Gastroesophageal sphincter (tissue), 4 donors: ENCODE measurements at regions not wholly inside any gene's neighbourhood (a gene's known extent, or its start where the extent isn't known, plus 50 kb on each side); places are given as distances from the start of the nearest gene placed in this dataset.

Source experiments
- ATAC-seq: fragments of 150-250 bp; one replicate; pipeline ENCODE4 v1.9.1; 2016; ENCODE audit warnings: mild to moderate bottlenecking, moderate library complexity
- H3K27ac ChIP-seq, 4 donors: fragments of 200-600 bp; sonication (generic) in 3 of 4; 1 replicate in 3 of 4; 2 replicates in 1 of 4; pipeline ENCODE4 v1.5.1; 2016 to 2019
- H3K27me3 ChIP-seq: fragments of 200-600 bp; sonication (generic); one replicate; pipeline ENCODE4 v1.5.1; 2019
- H3K36me3 ChIP-seq, 2 donors: fragments of 200-600 bp; sonication (generic); one replicate each; pipeline ENCODE4 v1.5.1; 2019; ENCODE audit warnings: control low read depth in 1 of 2
- H3K4me1 ChIP-seq, 3 donors: fragments of 200-600 bp; sonication (generic); 1 replicate in 2 of 3; 2 replicates in 1 of 3; pipeline ENCODE4 v1.5.1; 2016 to 2019; ENCODE audit warnings: control low read depth in 2 of 3
- H3K4me3 ChIP-seq, 2 donors: fragments of 200-600 bp; sonication (generic); one replicate each; pipeline ENCODE4 v1.5.1; 2019; ENCODE audit warnings: mild to moderate bottlenecking in 1 of 2, moderate library complexity in 1 of 2
- H3K9me3 ChIP-seq, 3 donors: fragments of 200-600 bp; sonication (generic); one replicate each; pipeline ENCODE4 v1.5.1; 2017 to 2019; ENCODE audit warnings: control low read depth in 2 of 3
- EP300 ChIP-seq: sonication (generic); formaldehyde crosslinking; IDR thresholded peaks from one replicate; pipeline ENCODE4 v1.6.1; 2017; ENCODE audit warnings: antibody characterized with exemption, mild to moderate bottlenecking
- POLR2A ChIP-seq, 2 donors: fragments of 450-650 bp; IDR thresholded peaks; one replicate each; pipeline ENCODE4 v1.6.1; 2017; ENCODE audit warnings: antibody characterized with exemption in 2 of 2, mild to moderate bottlenecking in 2 of 2, moderate library complexity in 1 of 2
- POLR2AphosphoS5 ChIP-seq: sonication (generic); formaldehyde crosslinking; IDR thresholded peaks from one replicate; pipeline ENCODE4 v1.6.1; 2017; ENCODE audit warnings: antibody characterized with exemption
- WGBS, 2 donors: methylation state at CpG; one replicate each; pipeline ENCODE4 v1.1.5; 2018; ENCODE audit warnings: low coverage in 1 of 2; 5-methylcytosine and 5-hydroxymethylcytosine counted together
- TF ChIP-seq, protein P1 (sequence below), 4 experiments: fragments of 200-600 bp in 2 of 4; fragments of 450-650 bp in 2 of 4; sonication (generic) in 1 of 4; IDR thresholded peaks; one replicate each; pipeline ENCODE4 v1.5.1; 2017 to 2019; ENCODE audit warnings: antibody characterized with exemption in 4 of 4, mild to moderate bottlenecking in 2 of 4, moderate library complexity in 2 of 4

DNA sequence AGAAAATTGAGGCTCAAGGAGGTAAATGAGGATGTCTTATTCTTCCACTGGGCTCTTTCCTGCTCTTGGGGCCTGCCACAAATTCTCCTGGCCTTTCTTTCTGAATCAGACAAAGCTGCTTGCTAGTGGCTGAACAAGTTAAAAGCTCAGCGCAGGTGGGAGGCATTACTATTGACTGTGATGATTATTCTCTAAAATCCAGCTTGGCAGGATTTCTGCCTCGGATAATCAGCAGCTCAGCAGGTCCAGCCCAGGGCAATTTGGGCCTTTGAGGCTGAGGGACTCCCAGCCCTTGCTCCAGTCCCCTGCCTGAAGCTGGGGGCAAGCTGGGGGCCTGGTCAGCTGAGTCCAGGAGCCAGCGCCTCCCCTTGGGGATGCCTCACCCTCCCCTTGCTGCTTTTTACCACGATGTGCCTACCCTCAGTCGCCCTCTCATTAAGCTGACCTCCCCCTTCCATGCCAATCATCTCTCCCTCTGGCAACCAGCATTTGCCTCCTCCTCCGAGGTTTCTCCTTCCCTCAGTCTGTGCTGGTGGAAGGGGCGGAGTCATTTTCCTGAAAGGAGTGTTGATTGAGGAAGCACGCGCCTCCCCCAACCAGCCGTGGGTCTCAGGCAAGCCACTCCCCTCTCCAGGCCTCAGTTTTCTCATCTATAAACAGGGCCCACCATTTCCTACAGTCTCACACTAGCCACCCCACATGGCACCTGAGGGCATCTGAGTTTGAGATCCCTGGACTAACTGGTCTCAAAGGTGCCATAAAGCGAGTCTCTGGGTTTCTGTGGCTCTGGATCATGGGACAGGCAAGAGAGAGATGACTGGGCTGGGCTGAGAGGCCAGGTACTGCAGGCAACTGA lies 60.6 kb upstream of the PRDM11 start:
- peaks cover 32% of the 10 kb centered on the region for H3K27me3 ChIP-seq
- no peak overlapping the region for H3K27ac ChIP-seq
- peaks cover 0 to 38% (median 25%) of the 10 kb centered on the region in 3 donors for H3K4me1 ChIP-seq
- H3K36me3 ChIP-seq, result no peaks in the 10 kb centered on the region
- TF ChIP-seq POLR2A (IDR thresholded peaks at IDR 0.05) (no peak), POLR2AphosphoS5 (no peak), EP300 (no peak)
- TF ChIP-seq, protein P1, sequence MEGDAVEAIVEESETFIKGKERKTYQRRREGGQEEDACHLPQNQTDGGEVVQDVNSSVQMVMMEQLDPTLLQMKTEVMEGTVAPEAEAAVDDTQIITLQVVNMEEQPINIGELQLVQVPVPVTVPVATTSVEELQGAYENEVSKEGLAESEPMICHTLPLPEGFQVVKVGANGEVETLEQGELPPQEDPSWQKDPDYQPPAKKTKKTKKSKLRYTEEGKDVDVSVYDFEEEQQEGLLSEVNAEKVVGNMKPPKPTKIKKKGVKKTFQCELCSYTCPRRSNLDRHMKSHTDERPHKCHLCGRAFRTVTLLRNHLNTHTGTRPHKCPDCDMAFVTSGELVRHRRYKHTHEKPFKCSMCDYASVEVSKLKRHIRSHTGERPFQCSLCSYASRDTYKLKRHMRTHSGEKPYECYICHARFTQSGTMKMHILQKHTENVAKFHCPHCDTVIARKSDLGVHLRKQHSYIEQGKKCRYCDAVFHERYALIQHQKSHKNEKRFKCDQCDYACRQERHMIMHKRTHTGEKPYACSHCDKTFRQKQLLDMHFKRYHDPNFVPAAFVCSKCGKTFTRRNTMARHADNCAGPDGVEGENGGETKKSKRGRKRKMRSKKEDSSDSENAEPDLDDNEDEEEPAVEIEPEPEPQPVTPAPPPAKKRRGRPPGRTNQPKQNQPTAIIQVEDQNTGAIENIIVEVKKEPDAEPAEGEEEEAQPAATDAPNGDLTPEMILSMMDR (IDR thresholded peaks at IDR 0.05), result no peak
- ATAC-seq, result no peak
- 74 to 100% methylated on average over 1 to 9 of the region's 11 CpGs for WGBS, 2 donors
- H3K9me3 ChIP-seq, result no peaks in the 10 kb centered on the region
- no peak overlapping the region for H3K4me3 ChIP-seq

DNA sequence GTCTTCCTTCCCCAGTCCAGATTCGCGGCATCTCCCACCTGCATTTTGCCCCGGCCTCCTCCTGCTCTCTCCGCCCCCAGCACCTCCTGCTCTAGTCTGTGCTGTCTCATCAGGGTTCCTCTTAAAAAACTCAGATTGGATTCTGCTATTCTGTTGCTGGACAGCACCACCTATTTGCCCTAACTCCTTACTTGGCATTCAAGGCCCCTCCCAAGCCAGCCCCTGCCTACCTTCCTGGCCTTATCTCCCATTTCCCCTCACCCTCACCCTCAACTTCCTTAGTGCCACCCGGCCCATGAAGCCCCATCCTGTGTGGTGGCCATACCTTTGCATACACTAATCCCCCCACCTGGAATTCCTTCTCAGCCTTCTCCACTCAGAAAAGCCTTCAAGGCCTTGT lies 59.9 kb upstream of the PRDM11 start:
- Histone ChIP-seq H3K36me3 (no peaks in the 10 kb centered on the region), H3K9me3 (no peaks in the 10 kb centered on the region), H3K27me3 (peaks cover 25% of the 10 kb centered on the region), H3K4me1 (peaks cover 0 to 41% (median 26%) of the 10 kb centered on the region in 3 donors), H3K4me3 (no peak overlapping the region), H3K27ac (no peak overlapping the region)
- 80 to 98% methylated on average over 4 to 5 of the region's 5 CpGs for WGBS, 2 donors
- no peak for TF ChIP-seq POLR2AphosphoS5
- TF ChIP-seq POLR2A (IDR thresholded peaks at IDR 0.05), result no peak
- TF ChIP-seq, protein P1 (IDR thresholded peaks at IDR 0.05), result no peak
- TF ChIP-seq EP300, result no peak
- no peak for ATAC-seq

DNA sequence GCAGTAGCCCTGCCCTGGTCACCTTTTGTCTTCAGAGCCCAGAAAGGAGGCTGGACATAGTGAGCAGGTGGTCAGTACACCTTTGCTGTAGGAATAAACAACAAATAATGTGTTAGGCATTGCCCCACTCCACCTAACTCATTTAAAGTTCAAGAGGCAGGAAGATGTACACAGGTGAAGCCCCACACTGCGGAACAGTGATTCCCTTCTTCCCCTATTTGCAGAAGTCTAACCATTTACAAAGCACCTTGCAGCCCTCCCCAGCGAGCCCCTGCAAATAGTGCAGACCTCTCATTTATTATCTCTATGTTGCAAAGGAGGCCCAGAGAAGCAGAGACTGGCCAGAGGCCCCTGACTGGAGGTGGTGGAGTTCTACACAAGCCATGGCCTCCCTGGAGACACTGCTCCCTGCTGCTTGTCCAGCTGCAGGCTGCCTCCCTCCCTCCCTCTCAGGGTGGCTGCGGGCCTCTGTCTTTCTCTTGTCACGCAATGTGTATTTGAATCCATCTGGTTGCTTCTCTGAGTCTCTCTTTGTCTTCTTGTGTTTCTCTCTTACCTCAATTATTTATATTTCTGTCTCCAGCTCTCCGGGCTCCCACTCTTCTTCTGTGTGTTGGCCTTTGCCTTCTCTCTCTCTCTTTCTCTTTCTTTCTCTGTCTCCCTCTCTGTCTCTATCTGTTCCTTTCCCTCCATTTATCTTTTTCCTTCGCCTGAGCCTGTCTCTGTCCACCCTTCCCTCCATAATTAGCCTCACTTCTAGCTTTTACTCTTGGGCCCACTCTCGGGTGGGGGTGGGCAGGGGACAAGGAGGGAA lies 59.1 kb upstream of the PRDM11 start:
- ATAC-seq, result no peak
- TF ChIP-seq POLR2A (IDR thresholded peaks at IDR 0.05) (no peak), EP300 (no peak), POLR2AphosphoS5 (no peak)
- TF ChIP-seq, protein P1 (IDR thresholded peaks at IDR 0.05), result no peak
- Histone ChIP-seq H3K36me3 (no peaks in the 10 kb centered on the region), H3K27me3 (peaks cover 19% of the 10 kb centered on the region), H3K9me3 (no peaks in the 10 kb centered on the region), H3K4me3 (no peak overlapping the region), H3K4me1 (peaks cover 0 to 48% (median 33%) of the 10 kb centered on the region in 3 donors), H3K27ac (peak overlapping the region in 3 of 4 donors; percentile 35 to 77 (median 75))
- WGBS, 2 donors, result 53 to 62% methylated on average over 3 to 6 of the region's 7 CpGs

DNA sequence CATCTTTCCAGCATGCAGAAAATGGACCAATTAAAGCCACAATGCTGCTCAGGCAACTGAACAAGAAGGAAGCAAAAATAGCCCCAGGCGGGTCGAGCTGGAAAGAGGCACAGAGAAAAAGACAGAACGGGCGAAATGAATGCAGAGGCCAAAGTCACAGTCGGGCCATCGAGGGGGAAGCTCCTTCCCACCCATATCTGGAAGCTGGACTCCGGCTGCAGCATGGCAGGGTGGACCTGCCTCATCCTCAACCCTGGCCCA lies 58.6 kb upstream of the PRDM11 start:
- H3K27me3 ChIP-seq, result peaks cover 14% of the 10 kb centered on the region
- H3K36me3 ChIP-seq, result no peaks in the 10 kb centered on the region
- H3K9me3 ChIP-seq, result no peaks in the 10 kb centered on the region
- TF ChIP-seq POLR2A (IDR thresholded peaks at IDR 0.05) (no peak), POLR2AphosphoS5 (no peak), EP300 (no peak)
- TF ChIP-seq, protein P1 (IDR thresholded peaks at IDR 0.05), result no peak
- ATAC-seq, result no peak
- no peak overlapping the region for H3K4me3 ChIP-seq
- peak overlapping the region in 3 of 4 donors; percentile 35 to 77 (median 75) for H3K27ac ChIP-seq
- 38 to 80% methylated on average over 1 to 6 of the region's 7 CpGs for WGBS, 2 donors
- peaks cover 0 to 52% (median 33%) of the 10 kb centered on the region in 3 donors for H3K4me1 ChIP-seq
